Hematopoietic multipotent progenitor cell treated with erythropoietin and hydrocortisone succinate and interleukin-3 and kit ligand, for 15 days (in vitro differentiated cells): ENCODE measurements at regions not wholly inside any gene's neighbourhood (a gene's known extent, or its start where the extent isn't known, plus 50 kb on each side); places are given as distances from the start of the nearest gene placed in this dataset.

Source experiments
- DNase-seq: peaks from one replicate; pipeline ENCODE4 v3.0.0-alpha.2; 2015; ENCODE audit warnings: low spot score

GRCh38 chr1:23615423-23615822 is 56.1 kb upstream of the ID3 start:
- no peak for DNase-seq

DNA sequence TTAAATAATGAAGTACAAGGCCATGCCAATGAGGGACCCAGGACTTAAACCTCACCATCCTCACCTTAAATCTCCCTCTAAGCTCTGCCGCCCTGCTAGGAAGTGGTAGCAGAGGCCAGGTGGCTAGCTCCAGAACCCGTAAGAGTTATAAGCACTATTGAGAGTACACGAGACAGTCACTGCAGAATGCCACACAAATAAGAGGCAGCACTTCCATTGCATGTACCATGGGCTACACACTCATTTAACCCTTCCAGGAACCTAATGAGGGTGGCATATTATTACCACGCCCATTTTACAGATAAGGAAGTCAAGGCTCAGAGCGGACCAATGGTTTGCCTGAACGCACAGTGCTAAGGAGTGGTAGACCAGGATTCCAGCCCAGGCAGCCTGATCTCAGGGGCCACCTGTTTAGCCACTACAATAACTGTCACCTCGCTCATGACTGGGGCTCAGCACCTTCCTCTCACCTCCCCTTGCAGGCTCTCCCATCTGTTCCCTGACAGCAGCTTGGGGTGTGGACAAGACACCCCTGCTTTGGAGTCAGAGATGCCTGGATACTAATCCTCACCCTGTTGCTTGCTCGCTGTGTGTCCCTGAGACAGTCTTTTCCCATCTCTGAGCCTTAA is 54.8 kb upstream of the ID3 start:
- no peak for DNase-seq

- DNase-seq, result no peak
These were observed 54.1 kb upstream of the ID3 start for GRCh38 chr1:23613191-23614031.

- no peak for DNase-seq
These were observed 52.5 kb upstream of the ID3 start for GRCh38 chr1:23611601-23612327.

DNA sequence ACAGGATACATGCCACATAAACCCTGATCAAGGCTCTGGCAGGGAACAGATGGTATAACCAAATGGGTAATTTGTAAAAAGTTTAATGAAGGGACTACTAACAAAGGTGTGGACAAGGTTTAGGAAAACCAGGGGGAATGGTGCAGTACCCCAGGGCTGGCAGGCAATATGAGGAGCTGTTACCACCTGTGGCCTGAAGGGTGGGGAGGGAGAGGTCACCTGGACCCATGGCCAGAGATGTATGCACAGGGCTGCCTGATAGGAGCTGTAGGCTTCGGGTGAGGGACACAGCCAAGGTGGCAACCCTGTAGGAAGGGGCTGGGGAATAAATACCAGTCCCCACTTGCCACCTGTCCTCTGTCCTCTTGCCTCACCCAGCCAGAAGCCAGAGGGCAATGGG is 51.4 kb upstream of the ID3 start:
- DNase-seq, result no peak

DNA sequence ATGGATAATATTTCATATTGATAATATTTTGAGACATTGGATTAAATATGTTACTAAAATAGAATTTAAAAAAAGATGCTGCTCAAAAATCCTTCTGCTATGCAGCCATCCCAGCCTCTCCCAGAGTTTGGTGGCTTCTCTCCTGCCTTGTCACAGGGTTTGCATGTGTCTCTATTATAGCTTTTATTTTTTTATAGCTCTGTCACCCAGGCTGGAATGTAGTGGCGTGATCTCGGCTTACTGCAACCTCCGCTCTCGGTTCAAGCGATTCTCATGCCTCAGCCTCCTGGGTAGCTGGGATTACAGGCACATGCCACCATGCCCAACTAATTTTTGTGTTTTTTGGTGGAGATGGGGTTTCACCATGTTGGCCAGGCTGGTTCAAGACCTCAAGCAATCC is 50.7 kb upstream of the ID3 start:
- DNase-seq, result no peak
